HPDE6-E6E7 (cell line): ENCODE measurements at regions not wholly inside any gene's neighbourhood (a gene's known extent, or its start where the extent isn't known, plus 50 kb on each side); places are given as distances from the start of the nearest gene placed in this dataset.
"Not testable (repeated sequence)": the region's sequence is repeated elsewhere in the genome, so short reads cannot be mapped to it uniquely, and the experiment has no call there.

Source experiments
- DNase-seq: peaks from one replicate; pipeline ENCODE4 v3.0.0; 2011; ENCODE audit warnings: missing footprints; ENCODE audit errors: extremely low spot score

DNA sequence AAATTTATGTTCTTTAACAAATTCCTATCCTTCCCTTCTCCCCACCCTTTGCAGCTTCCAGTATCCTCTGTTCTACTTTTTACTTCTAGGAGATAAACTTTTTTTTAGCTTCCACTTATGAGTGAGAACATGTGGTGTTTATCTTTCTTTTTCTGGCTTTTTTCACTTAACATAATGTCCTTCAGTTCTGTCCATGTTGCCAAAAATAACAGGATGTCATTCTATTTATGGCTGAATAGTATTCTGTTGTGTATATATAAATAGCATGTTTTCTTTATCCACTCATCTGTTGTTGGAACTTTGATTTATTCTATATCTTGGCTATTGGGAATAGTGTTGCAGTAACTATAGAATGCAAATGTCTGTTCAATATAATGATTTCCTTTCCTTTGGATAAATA lies 1191.2 kb downstream of the CNTNAP5 start:
- no peak for DNase-seq

- no peak for DNase-seq
Observed at GRCh38 chr2:125224188-125224587, 1199.1 kb downstream of the CNTNAP5 start.

DNA sequence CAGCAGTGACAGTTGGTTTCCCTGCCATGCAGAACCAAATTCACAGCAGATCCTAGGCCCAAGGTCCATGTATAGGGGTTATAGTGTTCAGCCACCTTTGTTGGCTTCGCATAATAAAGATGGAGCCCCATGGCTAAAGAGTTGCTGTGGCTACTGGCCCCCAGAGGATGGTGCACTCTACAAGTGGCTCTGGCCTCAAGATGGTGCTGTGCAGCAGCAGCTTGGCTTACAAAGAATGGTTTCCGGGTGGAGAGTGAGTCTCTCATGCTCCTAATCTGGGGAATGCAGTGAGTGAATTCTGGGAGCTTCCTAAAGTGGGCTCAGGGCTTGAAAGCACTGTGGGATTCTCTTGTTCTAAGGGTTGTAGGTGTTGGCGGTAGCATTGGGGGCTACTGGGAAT lies 1199.7 kb downstream of the CNTNAP5 start:
- DNase-seq: no peak

- DNase-seq: no peak
Observed at GRCh38 chr2:125227843-125228392, 1202.8 kb downstream of the CNTNAP5 start.

DNA sequence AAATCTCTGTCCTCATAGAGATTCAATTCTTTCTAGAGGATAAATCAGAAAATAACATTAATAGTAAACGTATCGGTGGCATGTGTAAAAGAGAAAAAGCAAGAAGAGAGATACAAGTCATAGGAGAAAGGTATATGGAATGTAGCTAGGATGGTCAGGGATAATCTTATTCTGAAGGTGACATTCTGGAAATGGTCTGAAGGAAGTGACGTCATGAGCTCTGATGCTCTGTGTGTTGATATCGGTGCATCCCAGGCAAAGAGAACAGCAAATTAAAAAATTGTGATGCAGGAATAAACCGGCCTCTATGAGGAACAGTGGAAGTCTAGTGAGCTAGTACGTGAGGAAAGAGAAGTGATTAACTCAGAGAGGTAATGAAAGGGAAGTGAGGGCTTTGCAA lies 1215.8 kb downstream of the CNTNAP5 start:
- DNase-seq: no peak

- DNase-seq: no peak
Observed at GRCh38 chr2:125243074-125243473, 1218.0 kb downstream of the CNTNAP5 start.

DNA sequence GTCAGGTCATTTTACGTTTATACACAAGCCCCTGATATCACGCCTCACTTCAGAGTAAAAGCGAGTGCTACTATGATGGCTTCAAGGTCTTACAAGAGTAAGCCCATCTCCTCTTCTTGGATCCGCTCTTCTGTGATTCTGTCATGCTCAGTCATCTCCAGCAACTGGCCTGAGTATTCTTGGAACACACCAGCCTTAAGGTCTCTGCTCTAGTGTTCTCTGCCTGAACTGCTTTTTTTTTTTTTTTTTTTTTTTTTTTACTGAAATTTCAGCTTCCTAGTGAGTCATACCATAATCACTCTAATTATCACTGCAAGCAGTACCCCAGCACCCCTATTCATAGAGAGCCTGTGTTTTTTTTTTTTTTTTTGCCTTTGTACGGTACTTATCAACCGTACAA lies 1228.9 kb downstream of the CNTNAP5 start:
- no peak for DNase-seq

DNA sequence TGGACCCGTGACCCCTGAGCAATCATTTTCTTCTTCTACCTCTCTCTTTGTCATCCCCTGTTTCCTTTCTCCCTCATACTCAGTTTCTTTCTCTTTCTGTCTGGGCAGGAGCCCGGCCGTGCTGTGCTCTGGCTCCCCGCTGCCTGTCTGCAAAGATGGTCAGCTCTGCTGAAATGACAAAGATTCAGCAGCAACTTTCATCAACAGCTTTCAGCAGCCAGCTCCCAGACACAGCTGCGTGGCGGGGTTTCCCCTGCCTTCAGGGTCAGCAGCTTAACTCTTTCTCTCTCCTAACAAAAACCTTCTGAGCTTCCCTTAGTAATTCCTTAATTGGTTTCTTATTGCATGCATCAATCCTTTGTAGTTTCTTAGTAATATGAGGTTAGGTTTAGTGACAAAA lies 1234.4 kb downstream of the CNTNAP5 start:
- no peak for DNase-seq

DNA sequence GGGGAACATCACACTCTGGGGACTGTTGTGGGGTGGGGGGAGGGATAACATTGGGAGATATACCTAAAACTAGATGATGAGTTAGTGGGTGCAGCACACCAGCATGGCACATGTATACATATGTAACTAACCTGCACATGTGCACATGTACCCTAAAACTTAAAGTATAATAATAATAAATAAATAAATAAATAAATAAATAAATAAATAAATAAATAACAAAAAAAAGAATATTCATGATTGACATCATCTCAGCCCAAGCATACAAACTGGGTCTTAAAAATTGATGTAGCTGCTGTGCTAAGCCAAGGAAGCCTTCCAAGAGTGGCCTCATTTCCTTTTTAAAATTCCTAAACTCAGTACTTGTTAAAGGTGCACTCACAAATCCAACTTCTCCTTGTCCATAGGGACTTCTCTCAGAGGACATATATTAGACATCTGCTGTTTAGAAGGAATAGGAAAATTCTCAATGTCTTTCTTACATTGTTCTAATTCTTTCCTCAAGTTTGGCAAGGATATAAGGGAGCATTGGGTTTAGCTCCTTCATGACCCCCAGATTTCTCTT lies 1235.4 kb downstream of the CNTNAP5 start:
- not testable (repeated sequence) for DNase-seq

GRCh38 chr2:125264453-125264852 lies 1239.4 kb downstream of the CNTNAP5 start:
- DNase-seq: no peak

DNA sequence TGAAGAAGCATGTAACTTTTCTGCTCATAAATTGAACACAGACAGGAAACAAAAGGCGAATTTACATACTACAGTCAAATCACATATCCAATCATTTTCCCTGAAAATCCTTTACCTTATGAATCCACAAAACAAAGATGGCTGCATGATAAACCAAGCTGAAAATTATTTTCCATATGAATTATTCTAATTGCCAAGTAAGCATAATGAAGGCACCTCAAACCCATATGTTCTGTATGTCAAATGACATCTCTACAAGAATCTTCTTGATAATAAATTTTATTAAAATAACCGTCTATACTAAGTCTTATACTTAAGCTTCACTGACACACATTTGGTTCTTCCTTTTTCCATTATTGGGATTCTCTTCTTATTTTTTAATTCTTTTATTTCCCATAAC lies 1242.6 kb downstream of the CNTNAP5 start:
- no peak for DNase-seq

DNA sequence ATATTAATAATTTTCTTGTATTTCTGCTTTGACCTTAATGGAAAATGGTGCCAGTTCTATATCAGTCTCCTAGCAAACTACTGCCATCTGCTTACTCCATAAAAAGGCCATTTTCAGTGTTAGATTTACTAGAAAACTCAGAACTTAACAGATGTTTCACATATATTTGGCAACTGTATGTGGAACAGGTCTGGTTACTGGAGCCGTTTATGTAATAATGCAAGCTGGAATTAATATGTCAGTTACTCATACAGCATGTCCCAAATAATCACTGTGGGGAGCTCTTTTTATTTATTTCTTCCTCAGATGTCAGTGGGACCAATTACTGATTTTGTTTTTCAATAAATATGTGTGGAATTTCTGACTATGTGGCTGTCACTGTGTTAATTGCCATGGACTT lies 1247.6 kb downstream of the CNTNAP5 start:
- DNase-seq: no peak

DNA sequence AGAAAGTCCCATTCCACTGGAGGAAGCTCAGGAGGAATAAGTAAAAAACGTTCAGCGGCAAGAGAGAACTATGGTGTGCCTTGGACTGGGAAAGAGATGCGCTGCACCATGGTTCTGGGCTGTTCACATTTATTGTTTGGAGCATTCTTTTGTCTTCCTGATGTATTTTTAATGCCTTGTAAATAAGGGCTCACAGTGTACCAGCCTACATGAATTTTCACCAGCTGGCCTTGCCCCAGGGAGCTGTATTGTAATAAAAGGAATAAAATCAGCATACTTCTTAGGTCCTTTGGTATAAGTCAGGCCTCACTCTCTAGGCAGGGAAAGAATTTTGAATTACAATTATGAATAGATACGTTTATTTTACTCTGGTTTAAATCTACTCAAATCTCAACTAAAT lies 1249.6 kb downstream of the CNTNAP5 start:
- DNase-seq: no peak

DNA sequence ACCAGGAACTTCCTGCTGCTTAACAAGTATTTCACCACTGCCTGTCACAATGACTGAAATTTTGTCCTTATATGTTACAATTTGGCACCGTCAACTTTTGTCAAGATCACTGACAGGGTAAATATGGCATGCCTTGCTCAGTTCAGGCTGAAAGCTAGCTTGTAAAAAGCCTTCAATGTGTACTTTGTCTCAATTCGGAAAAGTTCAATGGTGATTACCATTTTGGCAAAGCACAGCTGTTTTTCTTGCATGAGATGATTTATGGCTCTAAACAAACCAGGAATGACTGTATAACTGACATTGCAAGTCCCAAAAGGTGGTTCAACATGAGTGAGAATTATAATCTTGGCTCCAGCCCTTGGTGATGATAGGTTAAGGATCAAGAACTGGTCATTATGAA lies 1255.2 kb downstream of the CNTNAP5 start:
- DNase-seq: no peak

GRCh38 chr2:125281242-125281641 lies 1256.2 kb downstream of the CNTNAP5 start:
- DNase-seq: no peak

- DNase-seq: no peak
Observed at GRCh38 chr2:125296742-125297141, 1271.7 kb downstream of the CNTNAP5 start.

DNA sequence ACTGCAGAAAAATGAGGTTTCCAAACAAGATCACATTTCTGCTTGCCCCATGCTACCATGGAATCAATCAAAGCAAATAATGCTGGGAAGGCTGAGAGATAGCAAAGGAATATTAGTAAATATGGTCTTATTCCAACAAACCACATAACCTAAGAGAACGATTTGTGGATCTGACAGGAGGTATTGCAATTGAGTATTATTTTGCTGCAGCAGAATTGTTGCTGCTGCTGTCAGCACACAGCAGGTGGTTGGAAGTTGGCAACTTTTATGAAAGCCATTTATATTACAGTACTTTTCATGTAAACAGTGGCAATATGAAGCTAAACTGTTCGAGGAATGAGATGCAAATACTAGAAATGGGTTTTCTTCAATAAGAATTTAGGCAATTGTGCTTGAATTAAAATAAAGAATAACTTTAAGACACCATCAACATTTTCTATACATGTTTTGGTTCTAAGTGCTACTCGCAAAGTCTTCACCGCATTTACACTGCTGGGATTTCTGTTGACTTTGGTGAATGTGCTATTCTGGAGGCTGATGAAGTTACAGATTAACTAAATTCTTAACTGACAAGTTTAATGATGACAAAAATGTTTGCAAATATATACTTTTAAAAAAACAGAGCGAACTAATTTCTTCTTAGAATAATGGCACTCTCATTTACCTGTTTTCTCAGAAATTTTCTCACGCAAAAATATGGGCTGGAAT lies 1285.7 kb downstream of the CNTNAP5 start:
- no peak for DNase-seq

GRCh38 chr2:125312342-125312741 lies 1287.3 kb downstream of the CNTNAP5 start:
- no peak for DNase-seq

GRCh38 chr2:125313806-125314205 lies 1288.7 kb downstream of the CNTNAP5 start:
- no peak for DNase-seq

DNA sequence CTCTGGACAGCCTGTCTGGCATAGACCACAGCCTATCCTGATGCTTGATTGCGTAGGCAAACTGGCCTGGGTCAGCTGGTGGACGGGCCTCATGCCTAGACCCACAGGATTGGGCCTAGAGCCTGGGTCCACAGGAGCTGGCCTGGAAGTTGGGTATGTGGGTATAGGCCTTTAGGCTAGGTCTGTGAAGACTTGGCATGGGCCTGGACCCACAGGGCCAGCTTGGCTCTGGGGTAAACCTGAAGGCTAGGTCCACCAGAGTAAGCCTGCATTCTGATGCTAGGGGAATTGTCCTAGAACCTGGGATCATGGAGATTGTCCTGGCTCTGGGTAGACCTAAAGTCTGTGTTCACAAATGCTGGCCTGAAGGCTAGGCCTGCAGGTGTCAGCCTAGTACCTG lies 1293.7 kb downstream of the CNTNAP5 start:
- DNase-seq: no peak

GRCh38 chr2:125324273-125324672 lies 1299.2 kb downstream of the CNTNAP5 start:
- no peak for DNase-seq

GRCh38 chr2:125330133-125330532 lies 1305.0 kb downstream of the CNTNAP5 start:
- no peak for DNase-seq

DNA sequence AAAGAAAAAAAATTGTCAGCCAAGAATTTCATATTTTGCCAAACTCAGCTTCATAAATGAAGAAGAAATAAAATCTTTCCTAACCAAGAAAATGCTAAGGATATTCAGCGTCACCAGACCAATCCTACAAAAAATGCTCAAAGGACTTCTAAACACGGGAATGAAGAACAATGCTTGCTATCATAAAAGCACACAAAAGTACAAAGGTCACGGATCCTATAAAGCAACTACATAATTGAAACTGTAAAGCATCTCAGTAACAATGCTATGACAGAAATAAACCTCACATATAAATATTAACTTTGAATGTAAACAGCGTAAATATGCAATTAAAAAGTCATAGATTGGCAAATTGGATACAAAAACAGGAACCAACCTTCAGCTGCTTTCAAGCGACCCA lies 1314.6 kb upstream of the GYPC start:
- DNase-seq: no peak

- DNase-seq: not testable (repeated sequence)
Observed at GRCh38 chr2:125353542-125353941, 1302.4 kb upstream of the GYPC start.
